Tibial nerve (tissue), 4 donors: ENCODE measurements at regions not wholly inside any gene's neighbourhood (a gene's known extent, or its start where the extent isn't known, plus 50 kb on each side); places are given as distances from the start of the nearest gene placed in this dataset.

Experiments
- DNase-seq, 2 donors: peaks; one replicate each; pipeline ENCODE4 v3.0.0-alpha.2; 2019; ENCODE audit warnings: low spot score in 2 of 2
- H3K27ac ChIP-seq, 4 donors: fragments of 200-600 bp; sonication (generic) in 3 of 4; one replicate each; pipeline ENCODE4 v1.5.1; 2017 to 2019; ENCODE audit warnings: mild to moderate bottlenecking in 1 of 4
- H3K27me3 ChIP-seq, 2 donors: fragments of 200-600 bp; sonication (generic) in 1 of 2; one replicate each; pipeline versions ENCODE4 v1.5.1 to v1.6.0; 2017 to 2019
- H3K36me3 ChIP-seq, 3 donors: fragments of 200-600 bp; sonication (generic); one replicate each; pipeline ENCODE4 v1.5.1; 2018 to 2019
- H3K4me1 ChIP-seq, 4 donors: fragments of 200-600 bp; sonication (generic) in 3 of 4; one replicate each; pipeline ENCODE4 v1.5.1; 2017 to 2019
- H3K4me3 ChIP-seq, 4 donors: fragments of 200-600 bp; sonication (generic) in 3 of 4; one replicate each; pipeline ENCODE4 v1.5.1; 2017 to 2019; ENCODE audit warnings: mild to moderate bottlenecking in 1 of 4, moderate library complexity in 1 of 4
- H3K9me3 ChIP-seq, 4 donors: fragments of 200-600 bp; sonication (generic) in 3 of 4; one replicate each; pipeline ENCODE4 v1.5.1; 2017 to 2019
- EP300 ChIP-seq, 2 donors: sonication (generic); formaldehyde crosslinking; IDR thresholded peaks; one replicate each; pipeline ENCODE4 v1.6.1; 2017; ENCODE audit warnings: antibody characterized with exemption in 2 of 2, mild to moderate bottlenecking in 1 of 2
- POLR2A ChIP-seq, 2 donors: fragments of 450-650 bp; IDR thresholded peaks; one replicate each; pipeline ENCODE4 v1.6.1; 2017; ENCODE audit warnings: antibody characterized with exemption in 2 of 2, mild to moderate bottlenecking in 2 of 2, moderate library complexity in 2 of 2
- WGBS, 2 donors: methylation state at CpG; one replicate each; pipeline ENCODE4 v1.1.5; 2018; 5-methylcytosine and 5-hydroxymethylcytosine counted together
- TF ChIP-seq, protein P1 (sequence below), 5 experiments: fragments of 200-600 bp in 3 of 5; fragments of 450-650 bp in 2 of 5; sonication (generic) in 3 of 5; IDR thresholded peaks; one replicate each; pipeline ENCODE4 v1.5.1; 2016 to 2019; ENCODE audit warnings: antibody characterized with exemption in 5 of 5, mild to moderate bottlenecking in 3 of 5, moderate library complexity in 2 of 5

DNA sequence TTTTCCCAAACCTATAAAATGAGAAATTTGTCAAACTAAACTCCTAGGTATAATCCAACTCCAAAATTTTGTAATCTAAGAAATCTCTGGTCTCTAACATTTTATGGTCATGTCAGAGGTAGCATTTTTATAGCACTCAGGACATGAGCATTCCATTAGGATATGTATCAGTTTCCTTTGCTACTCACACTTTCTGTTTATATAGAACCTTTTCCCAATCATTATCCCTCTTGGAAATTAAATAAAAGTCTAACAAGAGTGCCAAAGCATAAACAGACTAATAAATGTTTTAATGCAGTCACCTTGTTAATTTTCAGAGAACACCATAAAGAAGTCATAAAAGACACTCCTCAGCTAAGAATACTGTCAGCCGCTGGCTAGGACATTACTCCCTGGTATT is 300.0 kb upstream of the CWC22 start:
- TF ChIP-seq EP300 (IDR thresholded peaks at IDR 0.05) (no peak), POLR2A (IDR thresholded peaks at IDR 0.05) (no peak)
- TF ChIP-seq, protein P1, sequence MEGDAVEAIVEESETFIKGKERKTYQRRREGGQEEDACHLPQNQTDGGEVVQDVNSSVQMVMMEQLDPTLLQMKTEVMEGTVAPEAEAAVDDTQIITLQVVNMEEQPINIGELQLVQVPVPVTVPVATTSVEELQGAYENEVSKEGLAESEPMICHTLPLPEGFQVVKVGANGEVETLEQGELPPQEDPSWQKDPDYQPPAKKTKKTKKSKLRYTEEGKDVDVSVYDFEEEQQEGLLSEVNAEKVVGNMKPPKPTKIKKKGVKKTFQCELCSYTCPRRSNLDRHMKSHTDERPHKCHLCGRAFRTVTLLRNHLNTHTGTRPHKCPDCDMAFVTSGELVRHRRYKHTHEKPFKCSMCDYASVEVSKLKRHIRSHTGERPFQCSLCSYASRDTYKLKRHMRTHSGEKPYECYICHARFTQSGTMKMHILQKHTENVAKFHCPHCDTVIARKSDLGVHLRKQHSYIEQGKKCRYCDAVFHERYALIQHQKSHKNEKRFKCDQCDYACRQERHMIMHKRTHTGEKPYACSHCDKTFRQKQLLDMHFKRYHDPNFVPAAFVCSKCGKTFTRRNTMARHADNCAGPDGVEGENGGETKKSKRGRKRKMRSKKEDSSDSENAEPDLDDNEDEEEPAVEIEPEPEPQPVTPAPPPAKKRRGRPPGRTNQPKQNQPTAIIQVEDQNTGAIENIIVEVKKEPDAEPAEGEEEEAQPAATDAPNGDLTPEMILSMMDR (IDR thresholded peaks at IDR 0.05): no peak
- 86 to 90% methylated on average over 1 of the region's 1 CpG for WGBS, 2 donors
- no peak overlapping the region for H3K4me3 ChIP-seq

GRCh38 chr2:180306346-180306745 is 299.2 kb upstream of the CWC22 start:
- H3K9me3 ChIP-seq: no peaks in the 10 kb centered on the region
- H3K36me3 ChIP-seq: no peaks in the 10 kb centered on the region
- no peak overlapping the region for H3K4me3 ChIP-seq
- DNase-seq: no peak
- H3K4me1 ChIP-seq: no peaks in the 10 kb centered on the region
- TF ChIP-seq EP300 (IDR thresholded peaks at IDR 0.05) (no peak), POLR2A (IDR thresholded peaks at IDR 0.05) (no peak)
- TF ChIP-seq, protein P1 (IDR thresholded peaks at IDR 0.05): no peak
- H3K27ac ChIP-seq: no peak overlapping the region
- no peaks in the 10 kb centered on the region for H3K27me3 ChIP-seq
- WGBS, 2 donors: 51 to 55% methylated on average over 2 of the region's 2 CpGs

More for the DNA sequence above, 300.0 kb upstream of the CWC22 start:
- H3K9me3 ChIP-seq: no peaks in the 10 kb centered on the region
- no peak for DNase-seq
- H3K27ac ChIP-seq: no peak overlapping the region
- no peaks in the 10 kb centered on the region for H3K36me3 ChIP-seq
- no peaks in the 10 kb centered on the region for H3K27me3 ChIP-seq
- no peaks in the 10 kb centered on the region for H3K4me1 ChIP-seq

- no peak for DNase-seq
- Histone ChIP-seq H3K9me3 (no peaks in the 10 kb centered on the region), H3K27ac (no peak overlapping the region), H3K4me3 (no peak overlapping the region), H3K36me3 (no peaks in the 10 kb centered on the region), H3K27me3 (no peaks in the 10 kb centered on the region), H3K4me1 (no peaks in the 10 kb centered on the region)
- WGBS, 2 donors: 60 to 64% methylated on average over 6 of the region's 6 CpGs
- TF ChIP-seq POLR2A (IDR thresholded peaks at IDR 0.05): no peak
- TF ChIP-seq, protein P1 (IDR thresholded peaks at IDR 0.05): no peak
- no peak for TF ChIP-seq EP300 (IDR thresholded peaks at IDR 0.05)
Measured at GRCh38 chr2:180291552-180292421, 284.7 kb upstream of the CWC22 start.

DNA sequence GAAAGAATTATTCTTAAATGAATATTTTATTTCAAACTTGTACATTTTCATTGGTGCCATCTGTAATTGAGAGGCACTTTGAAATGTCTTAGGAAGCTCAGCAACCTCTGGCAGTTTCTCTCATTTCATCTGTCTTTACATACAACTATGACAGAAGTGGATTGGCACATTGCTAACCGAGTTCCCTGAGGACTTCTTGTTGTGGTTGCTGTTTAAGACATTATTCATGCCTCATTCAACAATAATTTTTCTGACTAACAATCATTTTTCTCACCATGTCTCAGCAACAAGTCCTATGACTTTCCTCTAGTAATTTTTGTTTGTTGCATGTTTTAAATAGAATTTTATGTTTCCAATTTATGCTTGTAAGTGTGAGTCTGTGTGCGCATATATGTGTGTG is 284.0 kb upstream of the CWC22 start:
- H3K4me3 ChIP-seq: no peak overlapping the region
- H3K27ac ChIP-seq: no peak overlapping the region
- no peak for DNase-seq
- no peaks in the 10 kb centered on the region for H3K27me3 ChIP-seq
- no peaks in the 10 kb centered on the region for H3K36me3 ChIP-seq
- no peaks in the 10 kb centered on the region for H3K9me3 ChIP-seq
- H3K4me1 ChIP-seq: no peaks in the 10 kb centered on the region
- WGBS, 2 donors: 45 to 52% methylated on average over 2 of the region's 2 CpGs
- no peak for TF ChIP-seq EP300 (IDR thresholded peaks at IDR 0.05)
- no peak for TF ChIP-seq POLR2A (IDR thresholded peaks at IDR 0.05)
- TF ChIP-seq, protein P1 (IDR thresholded peaks at IDR 0.05): no peak

GRCh38 chr2:180289627-180290026 is 282.5 kb upstream of the CWC22 start:
- H3K9me3 ChIP-seq: no peaks in the 10 kb centered on the region
- H3K27ac ChIP-seq: no peak overlapping the region
- no peak overlapping the region for H3K4me3 ChIP-seq
- H3K27me3 ChIP-seq: no peaks in the 10 kb centered on the region
- no peaks in the 10 kb centered on the region for H3K4me1 ChIP-seq
- TF ChIP-seq, protein P1 (IDR thresholded peaks at IDR 0.05): no peak
- no peak for TF ChIP-seq EP300 (IDR thresholded peaks at IDR 0.05)
- TF ChIP-seq POLR2A (IDR thresholded peaks at IDR 0.05): no peak
- no peak for DNase-seq
- H3K36me3 ChIP-seq: no peaks in the 10 kb centered on the region
- 61 to 62% methylated on average over 4 of the region's 4 CpGs for WGBS, 2 donors
